ENCODE measurements at regions not wholly inside any gene's neighbourhood (a gene's known extent, or its start where the extent isn't known, plus 50 kb on each side); places are given as distances from the start of the nearest gene placed in this dataset.

DNA sequence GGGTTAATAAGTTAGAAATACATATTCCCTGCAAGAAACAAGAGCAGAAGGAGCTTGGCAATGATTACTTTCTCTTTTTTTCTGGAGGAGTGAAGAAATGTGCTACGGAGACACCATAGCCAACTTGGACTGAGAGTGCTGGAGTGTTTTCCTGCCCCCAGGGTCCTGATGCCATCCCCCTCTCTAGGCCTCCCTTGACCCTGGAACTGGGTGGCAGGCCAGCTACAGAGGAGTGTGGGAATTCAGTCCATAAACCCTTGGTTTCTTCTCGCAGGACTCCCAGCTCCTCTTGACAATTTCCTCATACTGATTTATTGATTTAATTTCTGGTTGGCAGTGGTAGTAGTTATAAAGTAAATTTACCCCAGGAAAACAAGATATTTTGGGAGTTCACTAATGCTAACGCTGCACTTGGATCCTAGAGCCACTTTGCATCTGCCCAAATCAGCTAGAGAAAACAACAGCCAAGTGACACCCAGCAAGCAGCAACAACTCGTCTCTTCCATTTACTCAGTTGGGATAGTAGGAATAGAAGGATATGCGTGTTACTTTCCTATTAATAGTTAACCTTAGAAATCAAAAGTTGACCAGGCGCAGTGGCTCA, 76.4 kb upstream of the CELF2 start:
- TF ChIP-seq, protein P1, sequence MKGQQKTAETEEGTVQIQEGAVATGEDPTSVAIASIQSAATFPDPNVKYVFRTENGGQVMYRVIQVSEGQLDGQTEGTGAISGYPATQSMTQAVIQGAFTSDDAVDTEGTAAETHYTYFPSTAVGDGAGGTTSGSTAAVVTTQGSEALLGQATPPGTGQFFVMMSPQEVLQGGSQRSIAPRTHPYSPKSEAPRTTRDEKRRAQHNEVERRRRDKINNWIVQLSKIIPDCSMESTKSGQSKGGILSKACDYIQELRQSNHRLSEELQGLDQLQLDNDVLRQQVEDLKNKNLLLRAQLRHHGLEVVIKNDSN (IDR thresholded peaks at IDR 0.05) = no peak
- TF ChIP-seq, protein P2, sequence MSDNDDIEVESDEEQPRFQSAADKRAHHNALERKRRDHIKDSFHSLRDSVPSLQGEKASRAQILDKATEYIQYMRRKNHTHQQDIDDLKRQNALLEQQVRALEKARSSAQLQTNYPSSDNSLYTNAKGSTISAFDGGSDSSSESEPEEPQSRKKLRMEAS (IDR thresholded peaks at IDR 0.05) = no peak
- TF ChIP-seq YY1 (IDR thresholded peaks at IDR 0.05; ENCODE audit: low read depth) (no peak), EP300 (IDR thresholded peaks at IDR 0.05; ENCODE audit: borderline replicate concordance) (no peak), FOXM1 (IDR thresholded peaks at IDR 0.05; ENCODE audit: borderline replicate concordance, low read depth) (no peak), RAD21 (IDR thresholded peaks at IDR 0.05; ENCODE audit: low read depth) (no peak), CREB1 (IDR thresholded peaks at IDR 0.05; ENCODE audit: low read depth) (no peak), TAF1 (IDR thresholded peaks at IDR 0.05; ENCODE audit: low read depth) (no peak), ZBTB7A (IDR thresholded peaks at IDR 0.05; ENCODE audit: low read depth) (no peak)
- TF ChIP-seq, protein P3, sequence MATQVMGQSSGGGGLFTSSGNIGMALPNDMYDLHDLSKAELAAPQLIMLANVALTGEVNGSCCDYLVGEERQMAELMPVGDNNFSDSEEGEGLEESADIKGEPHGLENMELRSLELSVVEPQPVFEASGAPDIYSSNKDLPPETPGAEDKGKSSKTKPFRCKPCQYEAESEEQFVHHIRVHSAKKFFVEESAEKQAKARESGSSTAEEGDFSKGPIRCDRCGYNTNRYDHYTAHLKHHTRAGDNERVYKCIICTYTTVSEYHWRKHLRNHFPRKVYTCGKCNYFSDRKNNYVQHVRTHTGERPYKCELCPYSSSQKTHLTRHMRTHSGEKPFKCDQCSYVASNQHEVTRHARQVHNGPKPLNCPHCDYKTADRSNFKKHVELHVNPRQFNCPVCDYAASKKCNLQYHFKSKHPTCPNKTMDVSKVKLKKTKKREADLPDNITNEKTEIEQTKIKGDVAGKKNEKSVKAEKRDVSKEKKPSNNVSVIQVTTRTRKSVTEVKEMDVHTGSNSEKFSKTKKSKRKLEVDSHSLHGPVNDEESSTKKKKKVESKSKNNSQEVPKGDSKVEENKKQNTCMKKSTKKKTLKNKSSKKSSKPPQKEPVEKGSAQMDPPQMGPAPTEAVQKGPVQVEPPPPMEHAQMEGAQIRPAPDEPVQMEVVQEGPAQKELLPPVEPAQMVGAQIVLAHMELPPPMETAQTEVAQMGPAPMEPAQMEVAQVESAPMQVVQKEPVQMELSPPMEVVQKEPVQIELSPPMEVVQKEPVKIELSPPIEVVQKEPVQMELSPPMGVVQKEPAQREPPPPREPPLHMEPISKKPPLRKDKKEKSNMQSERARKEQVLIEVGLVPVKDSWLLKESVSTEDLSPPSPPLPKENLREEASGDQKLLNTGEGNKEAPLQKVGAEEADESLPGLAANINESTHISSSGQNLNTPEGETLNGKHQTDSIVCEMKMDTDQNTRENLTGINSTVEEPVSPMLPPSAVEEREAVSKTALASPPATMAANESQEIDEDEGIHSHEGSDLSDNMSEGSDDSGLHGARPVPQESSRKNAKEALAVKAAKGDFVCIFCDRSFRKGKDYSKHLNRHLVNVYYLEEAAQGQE (IDR thresholded peaks at IDR 0.05; ENCODE audit: low read depth) = no peak
